Spinal cord (tissue), 9 donors: ENCODE measurements at regions not wholly inside any gene's neighbourhood (a gene's known extent, or its start where the extent isn't known, plus 50 kb on each side); places are given as distances from the start of the nearest gene placed in this dataset.
A peak's percentile ranks its signal among the peaks of the same experiment; 100 is the strongest.

Source experiments
- DNase-seq, 6 donors: peaks; one replicate each; pipeline versions ENCODE4 v3.0.0 to v3.0.0-alpha.2; 2013 to 2015; ENCODE audit warnings: low spot score in 6 of 6, low read depth in 4 of 6
- H3K27ac ChIP-seq: one replicate; pipeline ENCODE4 v1.5.1; 2013; ENCODE audit warnings: low read depth, low read length, control low read depth
- H3K27me3 ChIP-seq: one replicate; pipeline ENCODE4 v1.6.1; 2013; ENCODE audit warnings: low read length; ENCODE audit not compliant: control insufficient read depth, insufficient read depth
- H3K36me3 ChIP-seq: one replicate; pipeline ENCODE4 v1.6.1; 2013; ENCODE audit warnings: low read length; ENCODE audit not compliant: control insufficient read depth, insufficient read depth
- H3K4me1 ChIP-seq: one replicate; pipeline ENCODE4 v1.6.1; 2013; ENCODE audit warnings: low read length; ENCODE audit not compliant: control insufficient read depth, insufficient read depth
- H3K4me3 ChIP-seq: one replicate; pipeline ENCODE4 v1.5.1; 2013; ENCODE audit warnings: low read depth, low read length, control low read depth
- H3K9me3 ChIP-seq: one replicate; pipeline ENCODE4 v1.6.1; 2013; ENCODE audit warnings: low read length; ENCODE audit not compliant: control insufficient read depth, insufficient read depth
- WGBS: methylation state at CpG from one replicate; pipeline ENCODE4 v1.1.5; 2013; ENCODE audit warnings: missing lambda C conversion rate; ENCODE audit not compliant: insufficient coverage; 5-methylcytosine and 5-hydroxymethylcytosine counted together
- donor health status: healthy.

DNA sequence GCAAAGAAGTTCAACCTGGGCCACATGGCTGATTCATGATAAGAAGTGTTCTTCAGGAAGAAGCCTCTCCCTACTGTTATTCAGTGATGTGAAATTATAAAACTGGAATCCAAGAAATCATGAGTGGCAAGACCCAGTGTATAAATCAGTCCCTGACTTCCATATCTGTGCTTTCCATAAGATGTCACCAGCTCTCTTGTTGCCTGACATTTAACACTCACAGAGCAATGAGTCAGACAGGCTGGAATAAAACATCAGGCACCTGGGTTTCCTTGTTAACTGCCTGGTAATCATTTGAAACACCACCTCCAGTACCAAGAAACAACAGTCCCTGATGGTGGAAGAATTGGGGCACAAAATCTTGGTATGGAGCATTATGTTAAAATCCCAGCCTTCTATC, 76.1 kb downstream of the SCG2 start:
- no peaks in the 10 kb centered on the region for H3K36me3 ChIP-seq
- no peaks in the 10 kb centered on the region for H3K27me3 ChIP-seq
- no peak overlapping the region for H3K27ac ChIP-seq
- H3K4me1 ChIP-seq, result no peaks in the 10 kb centered on the region
- H3K9me3 ChIP-seq, result no peaks in the 10 kb centered on the region
- no peak overlapping the region for H3K4me3 ChIP-seq
- no peak for DNase-seq

DNA sequence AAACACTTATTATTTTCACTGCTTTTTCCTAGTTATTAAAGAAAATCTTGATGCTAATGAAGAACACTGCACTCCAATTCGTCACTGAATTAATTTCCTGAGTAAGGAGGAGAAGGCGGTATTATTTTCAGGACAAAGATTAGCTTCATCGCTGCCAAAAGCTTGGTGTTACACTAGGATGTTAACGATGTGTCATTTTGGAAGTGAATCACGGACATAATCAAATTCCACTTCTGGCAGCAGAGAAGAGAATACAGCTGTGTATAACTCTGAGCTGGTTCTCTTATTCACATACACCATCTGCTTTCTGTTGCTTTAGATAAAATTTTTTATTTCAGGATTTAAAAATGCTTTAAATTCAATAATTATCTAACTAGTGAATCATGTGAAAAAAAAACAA, 74.1 kb downstream of the SCG2 start:
- no peaks in the 10 kb centered on the region for H3K36me3 ChIP-seq
- H3K4me1 ChIP-seq, result no peaks in the 10 kb centered on the region
- no peaks in the 10 kb centered on the region for H3K9me3 ChIP-seq
- WGBS, result no CpG with 5 or more reads among the region's 5 CpGs
- no peak overlapping the region for H3K27ac ChIP-seq
- H3K4me3 ChIP-seq, result no peak overlapping the region
- H3K27me3 ChIP-seq, result no peaks in the 10 kb centered on the region
- DNase-seq, result peak in 3 of 6 donors; percentile 7 to 74 (median 32)

DNA sequence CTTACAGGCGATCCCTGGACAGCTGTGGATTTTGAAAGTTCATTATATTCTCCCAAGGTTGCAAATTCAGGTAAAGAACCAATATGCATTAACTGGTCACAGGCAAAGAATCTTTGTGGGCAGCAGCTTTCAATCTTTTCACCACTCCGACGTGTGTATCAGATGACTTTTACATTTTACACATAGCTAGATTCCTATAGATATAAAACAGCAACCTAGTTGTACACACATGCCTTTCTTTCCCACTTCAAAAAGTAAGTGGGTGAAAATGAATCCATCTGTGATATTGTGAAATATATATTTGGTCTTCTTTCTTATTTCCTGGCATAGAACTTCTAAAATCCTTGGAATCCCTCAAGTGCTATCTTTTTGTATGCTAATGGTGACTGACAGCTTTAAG, 72.5 kb downstream of the SCG2 start:
- no peaks in the 10 kb centered on the region for H3K9me3 ChIP-seq
- no peak for DNase-seq
- no peak overlapping the region for H3K27ac ChIP-seq
- H3K36me3 ChIP-seq, result no peaks in the 10 kb centered on the region
- no peaks in the 10 kb centered on the region for H3K4me1 ChIP-seq
- H3K27me3 ChIP-seq, result no peaks in the 10 kb centered on the region
- no peak overlapping the region for H3K4me3 ChIP-seq
- no CpG with 5 or more reads among the region's 3 CpGs for WGBS

DNA sequence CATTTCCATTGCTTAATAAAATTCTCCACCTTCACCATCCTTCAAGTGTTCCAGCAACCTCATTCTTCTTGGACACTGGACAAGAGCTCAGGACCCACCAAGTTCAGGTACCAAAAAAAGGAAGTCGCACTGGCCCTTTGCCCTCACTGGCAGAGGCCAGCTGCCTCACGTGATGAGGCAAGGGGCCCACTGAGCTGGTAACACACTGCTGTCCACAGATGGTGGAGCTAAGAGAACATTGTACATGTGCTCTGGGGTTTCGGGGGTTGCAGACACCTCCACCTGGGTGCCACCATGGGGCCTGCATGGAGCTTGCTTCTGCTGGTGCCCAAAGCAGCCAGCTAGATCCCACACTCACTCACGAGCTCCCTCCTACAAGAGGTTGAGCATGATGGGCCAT, 71.3 kb downstream of the SCG2 start:
- Histone ChIP-seq H3K4me1 (no peaks in the 10 kb centered on the region), H3K27me3 (no peaks in the 10 kb centered on the region), H3K27ac (no peak overlapping the region), H3K36me3 (no peaks in the 10 kb centered on the region), H3K9me3 (no peaks in the 10 kb centered on the region), H3K4me3 (no peak overlapping the region)
- no peak for DNase-seq
- 93% methylated on average over 3 of the region's 4 CpGs for WGBS

DNA sequence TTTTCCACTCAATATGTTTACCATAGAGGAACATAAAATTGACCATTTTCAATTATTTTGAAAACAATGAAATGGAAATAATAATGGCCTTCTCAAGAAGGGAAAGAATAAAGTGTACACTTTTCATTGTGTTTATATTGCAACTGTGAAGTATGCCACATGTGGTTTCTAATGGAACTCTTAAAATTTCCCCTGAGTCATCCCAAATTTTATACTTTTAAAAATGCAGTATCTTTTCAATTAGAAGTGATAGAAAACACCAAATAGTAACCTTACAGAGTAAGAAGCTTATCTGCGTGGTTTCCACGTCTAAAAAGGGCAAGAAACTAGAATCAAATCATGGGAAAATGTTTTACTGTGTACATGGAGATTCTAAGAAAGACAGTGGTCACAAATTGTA, 70.0 kb downstream of the SCG2 start:
- Histone ChIP-seq H3K27ac (no peak overlapping the region), H3K4me1 (no peaks in the 10 kb centered on the region), H3K9me3 (no peaks in the 10 kb centered on the region), H3K36me3 (no peaks in the 10 kb centered on the region), H3K27me3 (no peaks in the 10 kb centered on the region), H3K4me3 (no peak overlapping the region)
- no peak for DNase-seq
- WGBS, result no CpG with 5 or more reads among the region's 2 CpGs

DNA sequence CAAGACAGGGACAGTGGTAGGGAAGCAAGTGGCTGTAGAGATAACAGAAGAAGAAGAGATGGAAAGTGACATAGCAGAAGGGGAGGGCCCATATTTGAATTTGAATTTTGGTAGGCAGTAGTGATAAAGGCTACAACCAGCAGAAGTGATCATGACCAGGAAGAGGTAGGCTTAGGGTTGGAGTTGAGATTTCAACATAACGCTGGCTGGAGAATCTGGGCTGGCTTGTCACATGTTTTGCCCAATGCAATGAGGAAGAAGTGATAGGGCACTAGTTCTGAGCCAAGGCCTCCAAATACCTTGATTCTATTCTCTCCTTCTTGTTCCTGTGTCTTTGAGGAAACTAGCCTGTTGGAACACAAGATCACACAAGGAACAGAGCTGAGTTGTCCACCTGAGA, 69.4 kb downstream of the SCG2 start:
- DNase-seq, result no peak
- no peaks in the 10 kb centered on the region for H3K4me1 ChIP-seq
- H3K4me3 ChIP-seq, result no peak overlapping the region
- H3K27ac ChIP-seq, result no peak overlapping the region
- 100% methylated on average over 1 of the region's 1 CpG for WGBS
- H3K27me3 ChIP-seq, result no peaks in the 10 kb centered on the region
- H3K36me3 ChIP-seq, result no peaks in the 10 kb centered on the region
- no peaks in the 10 kb centered on the region for H3K9me3 ChIP-seq

DNA sequence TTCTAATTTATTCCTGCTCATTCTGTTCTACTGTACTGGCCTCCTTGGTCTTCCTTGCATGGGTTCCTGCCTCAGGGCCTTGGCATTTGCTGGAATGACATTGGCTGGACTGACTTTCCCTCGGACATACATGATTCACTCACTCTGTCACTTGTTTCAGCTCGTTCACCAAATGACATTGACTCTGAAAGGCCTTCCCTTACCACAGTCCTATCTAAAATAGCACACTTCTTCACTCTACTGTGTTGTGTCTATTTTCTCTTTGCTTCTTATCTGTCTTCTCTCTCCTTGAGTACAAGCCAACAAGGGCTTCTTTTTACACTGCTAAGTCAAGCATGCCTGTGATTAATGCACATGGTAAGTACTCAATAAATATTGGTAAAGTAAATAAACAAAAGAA, 65.6 kb downstream of the SCG2 start:
- Histone ChIP-seq H3K36me3 (no peaks in the 10 kb centered on the region), H3K9me3 (no peaks in the 10 kb centered on the region), H3K4me3 (no peak overlapping the region), H3K27ac (no peak overlapping the region), H3K27me3 (no peaks in the 10 kb centered on the region), H3K4me1 (peaks cover 3% of the 10 kb centered on the region)
- WGBS, result 50% methylated on average over 2 of the region's 2 CpGs
- no peak for DNase-seq

DNA sequence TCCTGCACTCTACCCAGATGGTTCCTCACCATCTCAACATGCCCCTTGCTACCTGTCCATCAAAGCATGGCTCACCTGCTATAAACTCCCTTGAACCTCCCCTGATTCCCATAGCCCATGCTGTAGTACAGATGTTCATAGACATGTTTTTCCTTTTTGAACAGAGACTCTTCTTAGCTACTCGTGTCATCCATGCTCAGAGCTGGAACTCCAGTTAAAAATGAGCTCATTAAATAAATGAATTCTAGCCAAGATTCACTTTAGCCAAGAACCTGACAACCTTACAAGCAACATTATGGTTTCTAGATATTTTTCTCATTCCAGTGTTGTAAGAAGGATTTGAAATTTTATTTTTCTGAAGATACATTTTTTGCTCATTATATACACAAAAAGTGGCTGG, 65.0 kb downstream of the SCG2 start:
- no CpG with 5 or more reads among the region's 1 CpG for WGBS
- peak in 1 of 6 donors; percentile 50 for DNase-seq

DNA sequence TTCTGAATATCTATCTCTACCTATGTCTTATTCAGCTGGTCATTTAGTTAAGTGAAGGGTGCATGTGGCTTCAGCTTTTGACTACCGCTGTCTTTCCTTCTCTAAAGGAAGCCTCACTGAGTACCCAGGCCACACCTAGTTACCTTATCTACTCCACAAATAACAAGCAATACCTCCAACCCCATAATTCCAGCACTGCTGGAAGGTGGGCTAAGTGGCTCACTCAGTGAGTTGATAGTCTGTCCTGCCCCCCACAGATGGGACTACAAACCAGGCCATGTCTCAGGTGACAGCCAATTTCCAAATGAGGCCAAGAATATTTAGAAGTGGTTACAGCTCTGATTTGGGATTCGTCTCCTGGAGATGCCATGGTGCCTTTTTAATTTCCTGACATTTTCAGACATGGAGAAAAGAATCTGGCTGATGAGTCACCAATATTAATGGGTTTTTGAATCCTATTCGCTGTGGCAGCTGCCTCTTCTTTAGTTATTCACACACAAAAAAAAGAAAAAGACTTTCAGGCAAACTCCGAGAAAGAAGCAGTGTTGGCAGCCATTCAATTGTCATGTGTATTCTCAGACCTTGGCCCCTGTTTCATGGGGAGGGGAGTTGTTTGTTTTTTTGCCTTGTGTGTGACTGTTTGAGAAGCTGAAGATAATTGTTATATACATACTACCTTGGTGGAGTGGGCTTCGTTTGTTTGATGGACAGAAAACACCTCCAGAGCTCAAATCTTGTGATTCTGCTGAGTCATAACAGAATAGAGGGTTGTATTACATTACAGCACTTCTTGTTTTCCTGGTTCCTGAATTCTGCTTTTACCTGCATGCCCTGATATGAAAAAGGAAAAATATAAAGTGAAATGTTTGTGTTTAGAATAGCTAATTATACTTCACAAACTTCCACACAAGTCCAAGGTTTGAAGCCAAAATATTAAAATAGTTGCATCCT, 64.2 kb downstream of the SCG2 start:
- Histone ChIP-seq H3K27ac (peak overlapping the region; percentile 16), H3K36me3 (no peaks in the 10 kb centered on the region), H3K9me3 (no peaks in the 10 kb centered on the region), H3K4me3 (no peak overlapping the region), H3K4me1 (peaks cover 3% of the 10 kb centered on the region), H3K27me3 (no peaks in the 10 kb centered on the region)
- WGBS, result no CpG with 5 or more reads among the region's 5 CpGs
- peak in 3 of 6 donors; percentile 20 to 71 (median 67) for DNase-seq

More for the DNA sequence above, 65.0 kb downstream of the SCG2 start:
- H3K36me3 ChIP-seq, result no peaks in the 10 kb centered on the region
- no peaks in the 10 kb centered on the region for H3K27me3 ChIP-seq
- no peaks in the 10 kb centered on the region for H3K9me3 ChIP-seq
- H3K4me1 ChIP-seq, result peaks cover 3% of the 10 kb centered on the region
- no peak overlapping the region for H3K4me3 ChIP-seq
- no peak overlapping the region for H3K27ac ChIP-seq

DNA sequence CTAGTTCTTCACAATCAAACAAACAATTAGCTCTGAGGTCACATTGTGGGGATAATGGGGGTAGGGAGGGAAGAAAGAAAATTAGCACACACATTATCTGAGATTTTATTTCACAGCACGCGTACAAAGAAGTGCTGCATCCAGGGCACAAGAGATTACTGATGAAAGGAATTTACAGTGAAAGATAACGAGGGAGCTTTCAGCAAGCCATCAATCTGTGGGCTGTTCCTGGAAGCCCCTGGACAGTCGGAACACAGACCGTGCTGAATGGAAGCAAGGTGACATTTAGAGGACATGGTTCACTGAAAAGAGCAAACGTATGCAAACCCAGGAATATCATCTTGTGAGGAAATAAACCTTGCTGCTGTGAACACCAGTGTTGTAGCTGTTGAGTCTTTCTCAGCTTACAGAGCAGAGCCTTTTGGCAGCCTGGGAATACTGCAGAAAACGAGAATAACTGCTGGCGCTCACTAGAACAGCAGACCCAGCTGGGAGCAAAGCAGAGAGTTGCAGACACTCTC, 63.2 kb downstream of the SCG2 start:
- peaks cover 3% of the 10 kb centered on the region for H3K4me1 ChIP-seq
- H3K27ac ChIP-seq, result peak overlapping the region; percentile 9
- WGBS, result 5% methylated on average over 6 of the region's 8 CpGs
- no peaks in the 10 kb centered on the region for H3K9me3 ChIP-seq
- H3K4me3 ChIP-seq, result no peak overlapping the region
- DNase-seq, result peak in 4 of 6 donors; percentile 29 to 88 (median 62)
- H3K27me3 ChIP-seq, result no peaks in the 10 kb centered on the region
- H3K36me3 ChIP-seq, result no peaks in the 10 kb centered on the region
